ENCODE measurements at regions not wholly inside any gene's neighbourhood (a gene's known extent, or its start where the extent isn't known, plus 50 kb on each side); places are given as distances from the start of the nearest gene placed in this dataset.

GRCh38 chr2:167706800-167707199 lies 540.6 kb downstream of the STK39 start:
- TF ChIP-seq EZH2 (IDR thresholded peaks at IDR 0.05; ENCODE audit: borderline replicate concordance, low read depth, low read length, severe bottlenecking): no peak
- TF ChIP-seq, protein P1, sequence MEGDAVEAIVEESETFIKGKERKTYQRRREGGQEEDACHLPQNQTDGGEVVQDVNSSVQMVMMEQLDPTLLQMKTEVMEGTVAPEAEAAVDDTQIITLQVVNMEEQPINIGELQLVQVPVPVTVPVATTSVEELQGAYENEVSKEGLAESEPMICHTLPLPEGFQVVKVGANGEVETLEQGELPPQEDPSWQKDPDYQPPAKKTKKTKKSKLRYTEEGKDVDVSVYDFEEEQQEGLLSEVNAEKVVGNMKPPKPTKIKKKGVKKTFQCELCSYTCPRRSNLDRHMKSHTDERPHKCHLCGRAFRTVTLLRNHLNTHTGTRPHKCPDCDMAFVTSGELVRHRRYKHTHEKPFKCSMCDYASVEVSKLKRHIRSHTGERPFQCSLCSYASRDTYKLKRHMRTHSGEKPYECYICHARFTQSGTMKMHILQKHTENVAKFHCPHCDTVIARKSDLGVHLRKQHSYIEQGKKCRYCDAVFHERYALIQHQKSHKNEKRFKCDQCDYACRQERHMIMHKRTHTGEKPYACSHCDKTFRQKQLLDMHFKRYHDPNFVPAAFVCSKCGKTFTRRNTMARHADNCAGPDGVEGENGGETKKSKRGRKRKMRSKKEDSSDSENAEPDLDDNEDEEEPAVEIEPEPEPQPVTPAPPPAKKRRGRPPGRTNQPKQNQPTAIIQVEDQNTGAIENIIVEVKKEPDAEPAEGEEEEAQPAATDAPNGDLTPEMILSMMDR (IDR thresholded peaks at IDR 0.05; ENCODE audit: borderline replicate concordance, extremely low read depth, low read length, poor library complexity, severe bottlenecking): no peak
- H3K27me3 ChIP-seq (ENCODE audit: insufficient read depth, low read length, poor library complexity): peaks cover 4% of the 10 kb centered on the region
- no peak for DNase-seq
- H3K4me2 ChIP-seq (ENCODE audit: insufficient read depth, low read length): no peak overlapping the region
- no peak overlapping the region for H3K27ac ChIP-seq (ENCODE audit: low read length)
- no peak overlapping the region for H2AFZ ChIP-seq (ENCODE audit: low read depth, low read length)
- H3K4me3 ChIP-seq (ENCODE audit: low read depth in 1 of 2, low read length in 2 of 2): no peak overlapping the region
- no peaks in the 10 kb centered on the region for H3K36me3 ChIP-seq (ENCODE audit: insufficient read depth, low read length)
- no peak for ATAC-seq (ENCODE audit: insufficient read depth, low read depth)
- no peaks in the 10 kb centered on the region for H3K4me1 ChIP-seq (ENCODE audit: insufficient read depth, low read length)
- no peak overlapping the region for H3K9ac ChIP-seq (ENCODE audit: low read depth, low read length)
- H3K79me2 ChIP-seq (ENCODE audit: insufficient read depth, low read length): no peaks in the 10 kb centered on the region
- no peaks in the 10 kb centered on the region for H3K9me3 ChIP-seq (ENCODE audit: insufficient read depth, low read length, severe bottlenecking)
- H4K20me1 ChIP-seq (ENCODE audit: insufficient read depth, low read length): no peaks in the 10 kb centered on the region

DNA sequence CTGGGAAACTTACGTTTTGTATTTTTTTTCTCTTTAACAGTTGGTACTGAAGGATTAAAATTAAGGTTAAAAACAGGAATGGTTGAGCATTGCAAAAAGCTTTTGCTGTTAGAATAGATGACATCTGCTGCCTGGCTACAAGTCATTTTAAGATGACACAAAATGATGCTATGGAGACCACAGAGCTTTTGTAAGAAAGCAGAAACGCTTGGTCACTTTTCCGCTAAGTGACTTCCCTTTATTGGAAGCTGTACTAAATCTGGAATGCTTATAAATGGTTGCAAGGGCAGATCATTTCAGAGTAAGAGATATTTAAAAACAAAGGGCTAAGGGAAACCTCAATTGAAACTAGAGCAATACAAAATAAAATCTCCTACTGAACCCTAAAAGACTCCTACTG lies 544.0 kb downstream of the STK39 start:
- Histone ChIP-seq H3K9ac (ENCODE audit: low read depth, low read length) (no peak overlapping the region), H4K20me1 (ENCODE audit: insufficient read depth, low read length) (no peaks in the 10 kb centered on the region), H3K27ac (ENCODE audit: low read length) (no peak overlapping the region), H3K36me3 (ENCODE audit: insufficient read depth, low read length) (no peaks in the 10 kb centered on the region), H3K79me2 (ENCODE audit: insufficient read depth, low read length) (no peaks in the 10 kb centered on the region), H3K4me3 (ENCODE audit: low read depth in 1 of 2, low read length in 2 of 2) (no peak overlapping the region), H3K27me3 (ENCODE audit: insufficient read depth, low read length, poor library complexity) (peaks cover 4% of the 10 kb centered on the region), H3K4me2 (ENCODE audit: insufficient read depth, low read length) (no peak overlapping the region), H3K9me3 (ENCODE audit: insufficient read depth, low read length, severe bottlenecking) (no peaks in the 10 kb centered on the region), H2AFZ (ENCODE audit: low read depth, low read length) (no peak overlapping the region), H3K4me1 (ENCODE audit: insufficient read depth, low read length) (no peaks in the 10 kb centered on the region)
- ATAC-seq (ENCODE audit: insufficient read depth, low read depth): no peak
- TF ChIP-seq, protein P1 (IDR thresholded peaks at IDR 0.05; ENCODE audit: borderline replicate concordance, extremely low read depth, low read length, poor library complexity, severe bottlenecking): no peak
- no peak for TF ChIP-seq EZH2 (IDR thresholded peaks at IDR 0.05; ENCODE audit: borderline replicate concordance, low read depth, low read length, severe bottlenecking)
- DNase-seq: no peak

GRCh38 chr2:167702227-167702626 lies 545.2 kb downstream of the STK39 start:
- no peak overlapping the region for H3K4me2 ChIP-seq (ENCODE audit: insufficient read depth, low read length)
- no peak overlapping the region for H3K27ac ChIP-seq (ENCODE audit: low read length)
- H2AFZ ChIP-seq (ENCODE audit: low read depth, low read length): no peak overlapping the region
- no peaks in the 10 kb centered on the region for H3K79me2 ChIP-seq (ENCODE audit: insufficient read depth, low read length)
- peaks cover 4% of the 10 kb centered on the region for H3K27me3 ChIP-seq (ENCODE audit: insufficient read depth, low read length, poor library complexity)
- TF ChIP-seq EZH2 (IDR thresholded peaks at IDR 0.05; ENCODE audit: borderline replicate concordance, low read depth, low read length, severe bottlenecking): no peak
- TF ChIP-seq, protein P1 (IDR thresholded peaks at IDR 0.05; ENCODE audit: borderline replicate concordance, extremely low read depth, low read length, poor library complexity, severe bottlenecking): no peak
- no peaks in the 10 kb centered on the region for H4K20me1 ChIP-seq (ENCODE audit: insufficient read depth, low read length)
- H3K9ac ChIP-seq (ENCODE audit: low read depth, low read length): no peak overlapping the region
- no peak for DNase-seq
- H3K4me3 ChIP-seq (ENCODE audit: low read depth in 1 of 2, low read length in 2 of 2): no peak overlapping the region
- no peaks in the 10 kb centered on the region for H3K9me3 ChIP-seq (ENCODE audit: insufficient read depth, low read length, severe bottlenecking)
- H3K4me1 ChIP-seq (ENCODE audit: insufficient read depth, low read length): no peaks in the 10 kb centered on the region
- ATAC-seq (ENCODE audit: insufficient read depth, low read depth): no peak
- H3K36me3 ChIP-seq (ENCODE audit: insufficient read depth, low read length): no peaks in the 10 kb centered on the region

- Histone ChIP-seq H3K9me3 (ENCODE audit: insufficient read depth, low read length, severe bottlenecking) (no peaks in the 10 kb centered on the region), H4K20me1 (ENCODE audit: insufficient read depth, low read length) (no peaks in the 10 kb centered on the region), H3K27me3 (ENCODE audit: insufficient read depth, low read length, poor library complexity) (peaks cover 4% of the 10 kb centered on the region), H3K4me3 (ENCODE audit: low read depth in 1 of 2, low read length in 2 of 2) (no peak overlapping the region), H3K27ac (ENCODE audit: low read length) (no peak overlapping the region), H3K4me2 (ENCODE audit: insufficient read depth, low read length) (no peak overlapping the region), H3K36me3 (ENCODE audit: insufficient read depth, low read length) (no peaks in the 10 kb centered on the region), H3K9ac (ENCODE audit: low read depth, low read length) (no peak overlapping the region), H3K4me1 (ENCODE audit: insufficient read depth, low read length) (no peaks in the 10 kb centered on the region), H2AFZ (ENCODE audit: low read depth, low read length) (no peak overlapping the region), H3K79me2 (ENCODE audit: insufficient read depth, low read length) (no peaks in the 10 kb centered on the region)
- DNase-seq: no peak
- no peak for TF ChIP-seq EZH2 (IDR thresholded peaks at IDR 0.05; ENCODE audit: borderline replicate concordance, low read depth, low read length, severe bottlenecking)
- TF ChIP-seq, protein P1 (IDR thresholded peaks at IDR 0.05; ENCODE audit: borderline replicate concordance, extremely low read depth, low read length, poor library complexity, severe bottlenecking): no peak
- no peak for ATAC-seq (ENCODE audit: insufficient read depth, low read depth)
Measured at GRCh38 chr2:167701651-167702050, 545.7 kb downstream of the STK39 start.
